AG09319 (cell line): ENCODE measurements at regions not wholly inside any gene's neighbourhood (a gene's known extent, or its start where the extent isn't known, plus 50 kb on each side); places are given as distances from the start of the nearest gene placed in this dataset.

Experiments used
- DNase-seq: peaks from one replicate; pipeline ENCODE4 v3.0.0-alpha.2; 2010; ENCODE audit warnings: low read depth; ENCODE audit errors: extremely low read depth
- CTCF ChIP-seq: IDR thresholded peaks from 2 replicates; pipeline ENCODE4 v1.5.1; 2011; ENCODE audit warnings: low read depth, mild to moderate bottlenecking, inconsistent platforms, low read length, moderate library complexity

GRCh38 chr16:63188086-63188771, 1152.0 kb upstream of the CDH8 start:
- DNase-seq, result no peak
- no peak for TF ChIP-seq CTCF

DNA sequence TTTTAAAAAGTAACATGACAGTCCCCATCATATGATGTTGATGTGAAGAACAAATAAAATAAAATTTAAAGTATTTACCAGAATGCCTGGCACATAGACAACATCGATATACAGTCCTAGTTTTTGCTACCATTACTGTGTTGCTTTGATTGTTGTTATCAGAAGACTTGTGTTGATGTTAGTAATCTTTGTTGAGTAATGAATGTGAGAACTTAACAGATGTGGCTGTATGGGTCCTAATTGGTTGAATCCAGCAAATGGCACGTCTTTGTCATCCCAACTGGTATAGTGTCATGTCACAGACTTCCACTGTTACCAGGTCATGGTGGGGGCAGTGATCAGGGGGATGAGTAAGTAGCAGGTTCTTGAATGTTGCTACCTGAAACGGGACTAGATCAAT, 1151.4 kb upstream of the CDH8 start:
- DNase-seq, result no peak
- TF ChIP-seq CTCF, result no peak

DNA sequence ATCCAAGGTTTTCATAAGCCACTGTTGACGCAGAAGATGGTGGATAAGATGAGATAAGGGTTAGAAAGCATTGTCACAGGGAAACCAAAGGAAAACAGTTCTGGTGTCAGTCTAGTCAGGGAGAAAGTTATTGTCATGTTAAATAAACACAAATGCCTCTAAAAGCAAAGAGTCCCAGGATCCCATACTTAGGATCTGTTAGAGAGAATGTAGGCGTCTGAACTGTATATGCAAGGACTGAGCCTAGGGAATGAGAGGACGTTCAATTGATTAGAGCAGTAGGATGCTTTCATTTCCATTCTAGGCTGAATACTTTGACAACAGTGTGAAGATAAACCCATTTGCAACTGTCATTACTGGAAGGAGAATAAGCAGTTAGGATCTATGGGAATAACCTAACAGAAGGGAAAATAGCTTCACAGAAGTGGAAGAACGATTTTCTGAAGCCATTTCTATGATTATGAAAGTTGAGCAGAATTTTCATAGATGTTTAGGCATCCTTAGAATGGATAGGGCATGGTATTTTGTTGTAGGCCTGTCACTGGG, 1149.1 kb upstream of the CDH8 start:
- no peak for TF ChIP-seq CTCF
- DNase-seq, result no peak

DNA sequence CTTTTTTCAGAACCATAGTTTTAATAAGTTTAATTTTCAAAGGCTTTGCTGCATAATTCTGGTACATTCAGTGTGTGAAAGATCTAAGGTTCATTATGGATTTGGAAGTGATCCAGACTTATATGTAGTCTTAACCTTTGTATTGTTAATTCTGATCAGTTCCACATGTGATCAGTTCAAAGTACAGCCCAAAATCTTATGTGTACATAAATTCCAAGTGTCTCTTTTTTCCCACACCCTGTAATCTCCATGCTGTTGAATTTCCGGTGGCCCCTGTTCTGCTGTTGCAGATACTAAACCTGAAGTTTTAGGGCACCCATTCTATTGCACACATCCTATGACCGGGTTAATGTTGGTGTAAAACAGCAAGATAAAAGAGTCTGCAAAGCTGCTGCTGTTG, 1147.5 kb upstream of the CDH8 start:
- DNase-seq, result no peak

DNA sequence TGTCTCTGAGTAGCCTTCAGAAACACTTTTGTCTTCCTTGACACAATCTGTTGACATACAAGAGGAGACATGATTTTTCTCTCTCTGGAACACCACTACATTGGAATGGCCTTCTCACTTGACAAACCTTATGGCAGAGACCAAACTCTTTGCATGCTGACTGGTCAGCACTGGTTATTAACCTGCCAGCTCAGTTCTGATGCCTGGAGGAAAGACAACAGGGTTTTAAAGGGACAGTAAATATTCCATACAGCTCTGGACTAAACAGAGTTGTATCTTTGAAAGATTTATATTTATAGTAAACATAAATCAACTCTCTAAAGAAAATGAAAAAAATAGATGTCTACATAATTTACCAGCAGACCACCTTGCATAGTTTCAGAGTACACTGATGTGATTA, 1139.1 kb upstream of the CDH8 start:
- no peak for DNase-seq
- no peak for TF ChIP-seq CTCF

More for the DNA sequence above, 1147.5 kb upstream of the CDH8 start:
- TF ChIP-seq CTCF, result no peak

DNA sequence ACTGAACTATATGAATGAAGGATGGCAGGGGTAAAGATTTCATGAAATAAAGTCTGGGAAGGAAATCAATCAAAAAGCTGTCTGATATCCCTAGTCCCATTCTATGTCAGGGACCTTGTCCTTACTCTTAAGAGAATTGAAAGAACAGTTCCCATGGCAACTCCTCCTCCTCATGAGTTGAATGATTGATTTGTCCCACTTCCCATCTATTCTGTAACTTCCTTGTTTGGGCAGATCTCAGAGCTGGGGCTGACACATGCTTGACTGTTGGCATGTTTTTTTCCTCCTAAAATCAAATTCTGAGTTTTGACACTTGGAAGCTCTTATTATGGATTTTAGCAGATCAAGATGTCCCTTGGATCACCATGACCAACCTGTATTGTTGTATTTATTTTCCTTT, 1138.6 kb upstream of the CDH8 start:
- DNase-seq, result no peak
- no peak for TF ChIP-seq CTCF

- TF ChIP-seq CTCF, result no peak
- no peak for DNase-seq
Observed at GRCh38 chr16:63171545-63171944, 1135.3 kb upstream of the CDH8 start.
